BLaER1 treated with 17β-estradiol and CSF1 and Interleukin-3, amounts not matched to agents 10 nM and 100 nM (cell line): ENCODE measurements at regions not wholly inside any gene's neighbourhood (a gene's known extent, or its start where the extent isn't known, plus 50 kb on each side); places are given as distances from the start of the nearest gene placed in this dataset.

ENCODE experiments used
- H3K27ac ChIP-seq, 11 experiments: shearing (Covaris generic); formaldehyde crosslinking; 2 replicates each; pipeline ENCODE4 v1.8.1; 2022
- H3K27me3 ChIP-seq, 11 experiments: shearing (Covaris generic); formaldehyde crosslinking; 2 replicates each; pipeline ENCODE4 v1.8.1; 2022
- H3K36me3 ChIP-seq, 11 experiments: shearing (Covaris generic); formaldehyde crosslinking; 2 replicates each; pipeline ENCODE4 v1.8.1; 2022
- H3K4me1 ChIP-seq, 10 experiments: shearing (Covaris generic); formaldehyde crosslinking; 2 replicates each; pipeline ENCODE4 v1.8.1; 2022
- H3K4me2 ChIP-seq, 11 experiments: shearing (Covaris generic); formaldehyde crosslinking; 2 replicates each; pipeline ENCODE4 v1.8.1; 2022
- H3K4me3 ChIP-seq, 10 experiments: shearing (Covaris generic); formaldehyde crosslinking; 2 replicates each; pipeline ENCODE4 v1.8.1; 2022
- H3K9ac ChIP-seq, 11 experiments: shearing (Covaris generic); formaldehyde crosslinking; 2 replicates each; pipeline ENCODE4 v1.8.1; 2022
- H3K9me3 ChIP-seq, 11 experiments: shearing (Covaris generic); formaldehyde crosslinking; replicated peaks in 1 of 11; 2 replicates each; pipeline ENCODE4 v1.8.1; 2022
- H4K20me1 ChIP-seq, 11 experiments: shearing (Covaris generic); formaldehyde crosslinking; 2 replicates each; pipeline ENCODE4 v1.8.1; 2022
- Cebpa-rat ChIP-seq, 11 experiments: shearing (Covaris generic); IDR thresholded peaks; 2 replicates each; pipeline ENCODE4 v1.8.1; 2022

- no peak overlapping the region for H3K4me2 ChIP-seq
- no peak overlapping the region for H3K9ac ChIP-seq
- H3K27me3 ChIP-seq, result no peaks in the 10 kb centered on the region
- H3K4me1 ChIP-seq, result 0 out of 20 replicates have a peak, but pooled peaks cover 0 to 4% (median 0%) of the 10 kb centered on the region in 10 experiments
- no peak overlapping the region for H3K27ac ChIP-seq
- H4K20me1 ChIP-seq, result no peaks in the 10 kb centered on the region
- no peaks in the 10 kb centered on the region for H3K36me3 ChIP-seq
- no peak for TF ChIP-seq Cebpa-rat (IDR thresholded peaks at IDR 0.05)
- no peak overlapping the region for H3K4me3 ChIP-seq
- H3K9me3 ChIP-seq, result no peaks in the 10 kb centered on the region
Observed at GRCh38 chr16:64121473-64121872, 1000.4 kb downstream of the CDH11 start.

- H3K4me3 ChIP-seq, result no peak overlapping the region
- no peaks in the 10 kb centered on the region for H3K4me1 ChIP-seq
- no peak overlapping the region for H3K4me2 ChIP-seq
- H3K36me3 ChIP-seq, result no peaks in the 10 kb centered on the region
- no peak overlapping the region for H3K27ac ChIP-seq
- no peak overlapping the region for H3K9ac ChIP-seq
- no peaks in the 10 kb centered on the region; a peak in 1 of 22 replicates for H3K9me3 ChIP-seq
- no peak for TF ChIP-seq Cebpa-rat (IDR thresholded peaks at IDR 0.05)
- H3K27me3 ChIP-seq, result no peaks in the 10 kb centered on the region
- no peaks in the 10 kb centered on the region for H4K20me1 ChIP-seq
Observed at GRCh38 chr16:64116151-64116550, 1005.7 kb downstream of the CDH11 start.

GRCh38 chr16:64109241-64109640, 1012.6 kb downstream of the CDH11 start:
- Histone ChIP-seq H3K27ac (no peak overlapping the region), H3K9ac (no peak overlapping the region), H3K4me3 (no peak overlapping the region), H3K9me3 (no peaks in the 10 kb centered on the region; a peak in 1 of 22 replicates), H3K4me1 (no peaks in the 10 kb centered on the region), H3K36me3 (no peaks in the 10 kb centered on the region), H3K27me3 (no peaks in the 10 kb centered on the region), H4K20me1 (no peaks in the 10 kb centered on the region), H3K4me2 (no peak overlapping the region)
- TF ChIP-seq Cebpa-rat (IDR thresholded peaks at IDR 0.05), result no peak

GRCh38 chr16:64102654-64103053, 1019.2 kb downstream of the CDH11 start:
- Histone ChIP-seq H3K9me3 (no peaks in the 10 kb centered on the region), H4K20me1 (no peaks in the 10 kb centered on the region), H3K4me2 (no peak overlapping the region), H3K4me1 (no peaks in the 10 kb centered on the region), H3K27me3 (no peaks in the 10 kb centered on the region), H3K4me3 (no peak overlapping the region), H3K9ac (no peak overlapping the region), H3K27ac (no peak overlapping the region), H3K36me3 (no peaks in the 10 kb centered on the region)
- TF ChIP-seq Cebpa-rat (IDR thresholded peaks at IDR 0.05), result no peak

GRCh38 chr16:64098451-64098850, 1023.4 kb downstream of the CDH11 start:
- no peak overlapping the region for H3K9ac ChIP-seq
- no peak for TF ChIP-seq Cebpa-rat (IDR thresholded peaks at IDR 0.05)
- H3K4me3 ChIP-seq, result no peak overlapping the region
- H3K4me2 ChIP-seq, result no peak overlapping the region
- no peaks in the 10 kb centered on the region for H3K36me3 ChIP-seq
- H4K20me1 ChIP-seq, result no peaks in the 10 kb centered on the region
- H3K9me3 ChIP-seq, result no peaks in the 10 kb centered on the region
- no peak overlapping the region for H3K27ac ChIP-seq
- H3K4me1 ChIP-seq, result peaks cover 0 to 14% (median 0%) of the 10 kb centered on the region in 10 experiments; a peak in 2 of 20 replicates
- no peaks in the 10 kb centered on the region for H3K27me3 ChIP-seq

GRCh38 chr16:64096689-64097088, 1025.2 kb downstream of the CDH11 start:
- Histone ChIP-seq H3K9ac (no peak overlapping the region), H3K27me3 (no peaks in the 10 kb centered on the region), H3K9me3 (no peaks in the 10 kb centered on the region), H3K27ac (no peak overlapping the region), H4K20me1 (no peaks in the 10 kb centered on the region), H3K4me2 (no peak overlapping the region), H3K4me3 (no peak overlapping the region), H3K36me3 (no peaks in the 10 kb centered on the region), H3K4me1 (peaks cover 0 to 14% (median 0%) of the 10 kb centered on the region in 10 experiments; a peak in 2 of 20 replicates)
- TF ChIP-seq Cebpa-rat (IDR thresholded peaks at IDR 0.05), result no peak

GRCh38 chr16:64094992-64095634, 1026.8 kb downstream of the CDH11 start:
- Histone ChIP-seq H3K27ac (peak overlapping the region in 2 of 11 experiments; percentile 14 to 23; a peak in 2 of 22 replicates), H4K20me1 (no peaks in the 10 kb centered on the region), H3K27me3 (no peaks in the 10 kb centered on the region), H3K4me2 (peak overlapping the region in 3 of 11 experiments; percentile 6 to 31 (median 24); a peak in 4 of 22 replicates), H3K4me3 (no peak overlapping the region), H3K9ac (no peak overlapping the region), H3K36me3 (no peaks in the 10 kb centered on the region), H3K9me3 (no peaks in the 10 kb centered on the region), H3K4me1 (peaks cover 0 to 14% (median 0%) of the 10 kb centered on the region in 10 experiments; a peak in 2 of 20 replicates)
- peak in 3 of 11 experiments; percentile 51 to 62 (median 60); a peak in 6 of 22 replicates for TF ChIP-seq Cebpa-rat (IDR thresholded peaks at IDR 0.05)

- peak overlapping the region in 3 of 11 experiments; percentile 6 to 31 (median 24); a peak in 4 of 22 replicates for H3K4me2 ChIP-seq
- peak overlapping the region in 2 of 11 experiments; percentile 14 to 23; a peak in 2 of 22 replicates for H3K27ac ChIP-seq
- H3K4me1 ChIP-seq, result peaks cover 0 to 14% (median 0%) of the 10 kb centered on the region in 10 experiments; a peak in 2 of 20 replicates
- H3K9ac ChIP-seq, result no peak overlapping the region
- no peaks in the 10 kb centered on the region for H3K36me3 ChIP-seq
- no peak for TF ChIP-seq Cebpa-rat (IDR thresholded peaks at IDR 0.05)
- H3K9me3 ChIP-seq, result no peaks in the 10 kb centered on the region
- H3K4me3 ChIP-seq, result no peak overlapping the region
- H4K20me1 ChIP-seq, result no peaks in the 10 kb centered on the region
- H3K27me3 ChIP-seq, result no peaks in the 10 kb centered on the region
Observed at GRCh38 chr16:64094181-64094965, 1027.5 kb downstream of the CDH11 start.

- peaks cover 0 to 21% (median 0%) of the 10 kb centered on the region in 10 experiments; a peak in 3 of 20 replicates for H3K4me1 ChIP-seq
- no peak overlapping the region for H3K4me3 ChIP-seq
- H3K27ac ChIP-seq, result no peak overlapping the region
- no peaks in the 10 kb centered on the region for H3K36me3 ChIP-seq
- no peak overlapping the region for H3K9ac ChIP-seq
- no peaks in the 10 kb centered on the region for H4K20me1 ChIP-seq
- no peaks in the 10 kb centered on the region for H3K9me3 ChIP-seq
- TF ChIP-seq Cebpa-rat (IDR thresholded peaks at IDR 0.05), result no peak
- H3K4me2 ChIP-seq, result no peak overlapping the region
- H3K27me3 ChIP-seq, result no peaks in the 10 kb centered on the region
Observed at GRCh38 chr16:64092271-64092670, 1029.6 kb downstream of the CDH11 start.
